Suprapubic skin (tissue), 4 donors: ENCODE measurements at regions not wholly inside any gene's neighbourhood (a gene's known extent, or its start where the extent isn't known, plus 50 kb on each side); places are given as distances from the start of the nearest gene placed in this dataset.
"Not testable (repeated sequence)": the region's sequence is repeated elsewhere in the genome, so short reads cannot be mapped to it uniquely, and the experiment has no call there.

ENCODE experiments used
- CTCF ChIP-seq, 2 donors: fragments of 200-600 bp in 1 of 2; fragments of 450-650 bp in 1 of 2; sonication (generic) in 1 of 2; IDR thresholded peaks; one replicate each; pipeline ENCODE4 v1.5.1; 2016 to 2019; ENCODE audit warnings: antibody characterized with exemption in 2 of 2, mild to moderate bottlenecking in 1 of 2, moderate library complexity in 1 of 2
- POLR2A ChIP-seq, 2 donors: fragments of 450-650 bp; IDR thresholded peaks; one replicate each; pipeline ENCODE4 v1.6.1; 2017; ENCODE audit warnings: antibody characterized with exemption in 2 of 2, mild to moderate bottlenecking in 2 of 2, moderate library complexity in 2 of 2
- POLR2AphosphoS5 ChIP-seq, 3 donors: sonication (generic); formaldehyde crosslinking; IDR thresholded peaks; one replicate each; pipeline ENCODE4 v1.6.1; 2017; ENCODE audit warnings: antibody characterized with exemption in 3 of 3

GRCh38 chr3:195969341-195969740 is 61.0 kb upstream of the TNK2 start:
- TF ChIP-seq POLR2A, CTCF, POLR2AphosphoS5 (IDR thresholded peaks at IDR 0.05): not testable (repeated sequence)
